ENCODE measurements at regions not wholly inside any gene's neighbourhood (a gene's known extent, or its start where the extent isn't known, plus 50 kb on each side); places are given as distances from the start of the nearest gene placed in this dataset.

DNA sequence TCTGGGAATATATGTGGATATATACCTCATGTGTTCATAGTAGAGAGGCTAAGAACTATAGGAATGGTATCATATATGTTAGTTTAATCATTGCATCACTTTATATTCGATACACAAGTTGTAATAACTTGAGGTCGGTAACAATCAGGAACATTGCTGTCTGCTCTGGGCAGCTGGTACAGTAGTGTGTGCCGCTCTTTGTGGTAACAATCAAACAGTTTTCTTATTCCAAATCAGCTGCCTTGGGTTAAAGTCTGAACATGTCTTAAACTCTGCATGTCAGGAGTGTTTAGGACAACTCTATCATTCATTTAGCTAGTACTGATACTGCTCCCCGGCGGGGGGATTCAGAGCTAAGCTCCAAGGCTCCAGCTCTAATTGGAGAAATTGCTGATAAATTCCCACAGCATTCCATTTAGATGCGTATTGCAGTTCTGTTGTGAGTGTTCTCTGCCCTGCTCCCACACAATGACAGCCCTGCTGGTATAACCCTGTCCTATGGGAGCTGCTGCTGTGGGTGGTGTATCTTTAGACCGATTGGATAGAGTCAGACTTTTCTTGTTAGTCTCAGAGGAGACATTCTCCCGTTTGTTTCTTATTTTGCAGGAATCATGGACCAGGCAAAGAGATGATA, 707.5 kb upstream of the FZD8 start:
- TF ChIP-seq, protein P1, sequence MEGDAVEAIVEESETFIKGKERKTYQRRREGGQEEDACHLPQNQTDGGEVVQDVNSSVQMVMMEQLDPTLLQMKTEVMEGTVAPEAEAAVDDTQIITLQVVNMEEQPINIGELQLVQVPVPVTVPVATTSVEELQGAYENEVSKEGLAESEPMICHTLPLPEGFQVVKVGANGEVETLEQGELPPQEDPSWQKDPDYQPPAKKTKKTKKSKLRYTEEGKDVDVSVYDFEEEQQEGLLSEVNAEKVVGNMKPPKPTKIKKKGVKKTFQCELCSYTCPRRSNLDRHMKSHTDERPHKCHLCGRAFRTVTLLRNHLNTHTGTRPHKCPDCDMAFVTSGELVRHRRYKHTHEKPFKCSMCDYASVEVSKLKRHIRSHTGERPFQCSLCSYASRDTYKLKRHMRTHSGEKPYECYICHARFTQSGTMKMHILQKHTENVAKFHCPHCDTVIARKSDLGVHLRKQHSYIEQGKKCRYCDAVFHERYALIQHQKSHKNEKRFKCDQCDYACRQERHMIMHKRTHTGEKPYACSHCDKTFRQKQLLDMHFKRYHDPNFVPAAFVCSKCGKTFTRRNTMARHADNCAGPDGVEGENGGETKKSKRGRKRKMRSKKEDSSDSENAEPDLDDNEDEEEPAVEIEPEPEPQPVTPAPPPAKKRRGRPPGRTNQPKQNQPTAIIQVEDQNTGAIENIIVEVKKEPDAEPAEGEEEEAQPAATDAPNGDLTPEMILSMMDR (IDR thresholded peaks at IDR 0.05): no peak
- no peak for TF ChIP-seq POLR2A (IDR thresholded peaks at IDR 0.05)
